Suppressor macrophage (primary cell): ENCODE measurements at regions not wholly inside any gene's neighbourhood (a gene's known extent, or its start where the extent isn't known, plus 50 kb on each side); places are given as distances from the start of the nearest gene placed in this dataset.
"Not testable (repeated sequence)": the region's sequence is repeated elsewhere in the genome, so short reads cannot be mapped to it uniquely, and the experiment has no call there.

Source experiments
- DNase-seq, 4 experiments: peaks; one replicate each; pipeline ENCODE4 v3.0.0-alpha.2; 2020 to 2022

DNA sequence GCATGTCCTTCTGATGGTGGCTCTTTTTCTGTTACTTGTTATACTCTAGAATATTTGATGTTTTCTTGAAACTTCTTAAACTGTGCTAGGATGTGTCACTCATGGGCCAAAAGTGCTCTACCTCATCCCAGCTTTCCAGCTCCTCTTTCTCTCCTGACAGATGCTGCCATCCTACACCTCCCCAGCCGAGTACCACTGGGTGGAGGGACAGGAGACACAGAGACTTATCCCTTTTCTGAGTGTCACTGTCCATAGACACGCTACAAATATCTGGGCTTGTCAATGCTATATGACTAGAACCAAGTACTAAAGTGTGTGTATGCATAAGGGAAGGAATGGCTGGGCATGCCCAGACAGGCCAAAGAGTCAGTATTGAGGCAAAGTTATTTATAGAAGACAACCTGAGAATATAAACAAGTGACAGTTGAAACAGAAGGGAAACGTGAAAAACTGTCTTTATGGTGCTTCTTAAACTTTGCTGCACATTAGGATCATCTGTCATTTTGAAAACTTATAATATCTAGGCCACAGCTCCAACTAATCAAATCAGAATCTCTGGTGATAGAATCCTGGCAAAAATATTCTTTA, 188.0 kb downstream of the CARTPT start:
- no peak for DNase-seq

DNA sequence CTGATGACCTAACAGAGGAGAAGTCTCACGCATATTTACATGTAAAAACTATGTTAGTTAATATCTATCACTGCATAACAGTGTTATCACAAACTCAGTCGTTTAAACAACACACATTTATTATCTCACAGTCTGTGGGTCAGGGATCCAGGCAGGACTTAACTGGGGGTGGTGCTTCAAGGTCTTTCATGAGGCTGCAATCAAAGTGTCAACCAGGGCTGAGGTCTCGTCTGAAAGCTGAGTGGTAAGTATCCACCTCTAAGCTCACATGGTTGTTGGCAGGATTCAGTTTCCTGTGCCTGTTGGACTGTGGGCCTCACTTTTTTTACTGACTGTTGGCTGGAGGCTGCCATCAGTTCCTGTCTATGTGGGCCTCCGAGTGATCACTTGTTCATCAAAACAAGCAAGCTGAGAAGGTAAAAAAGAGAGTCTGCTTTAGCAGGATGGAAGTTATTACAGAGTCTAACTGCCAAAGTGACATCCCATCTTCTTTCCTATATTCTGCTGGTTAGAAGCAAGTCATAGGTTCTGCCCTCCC, 188.6 kb downstream of the CARTPT start:
- DNase-seq: no peak

DNA sequence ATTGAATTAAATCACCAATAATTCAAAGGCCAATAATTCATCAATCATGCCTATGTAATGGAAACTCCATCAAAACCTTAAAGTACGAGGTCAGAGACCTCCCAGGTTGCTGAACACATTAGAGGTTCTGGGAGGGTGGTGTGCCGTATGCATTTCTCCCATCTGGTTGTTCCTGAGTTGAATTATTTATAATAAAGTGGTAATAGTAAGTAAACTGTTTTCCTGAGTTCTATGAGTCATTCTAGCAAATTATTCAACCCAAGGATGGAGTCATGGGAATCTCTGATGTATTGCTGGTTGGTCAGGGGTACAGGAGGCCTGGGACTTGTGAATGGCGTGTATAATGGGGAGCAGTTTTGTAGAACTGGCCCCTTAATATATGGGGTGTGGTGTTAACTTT, 191.7 kb downstream of the CARTPT start:
- no peak for DNase-seq

DNA sequence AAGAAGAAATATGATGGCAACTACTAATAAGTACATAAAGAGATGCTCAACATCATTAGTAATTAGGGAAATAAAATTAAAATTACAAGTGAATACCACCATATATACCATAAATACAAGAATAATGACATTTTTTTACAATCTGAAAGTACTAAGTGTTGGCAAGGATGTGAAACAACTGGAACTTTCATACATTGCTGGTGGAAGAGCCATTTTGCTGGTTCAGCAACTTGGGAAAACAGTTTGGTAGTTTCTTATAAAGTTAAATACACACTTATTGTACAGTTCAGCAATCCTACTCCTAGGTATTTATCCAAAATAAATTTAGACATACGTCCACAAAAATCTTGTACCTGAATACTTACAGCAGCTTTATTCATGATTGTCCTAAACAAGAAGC, 192.9 kb downstream of the CARTPT start:
- no peak for DNase-seq

DNA sequence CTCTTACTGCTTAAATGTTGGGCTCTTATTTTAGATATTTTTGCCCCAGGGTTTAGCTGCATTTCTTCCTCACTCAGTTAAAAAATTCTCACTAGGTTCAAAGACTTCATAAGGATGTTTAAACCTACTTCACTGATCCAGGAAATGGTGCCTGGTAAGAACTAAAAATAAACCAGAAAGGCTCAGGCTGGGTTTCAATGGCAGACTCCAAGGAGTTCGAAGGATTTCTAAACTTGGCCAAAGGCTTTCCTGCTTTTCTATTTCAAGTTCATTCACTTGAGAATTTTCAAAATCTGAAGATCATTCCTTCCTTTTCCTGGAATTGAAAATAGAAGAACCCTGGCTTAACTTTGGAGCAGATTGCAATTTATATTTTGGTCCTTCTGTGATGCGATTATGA, 193.0 kb upstream of the MAP1B start:
- DNase-seq: no peak

DNA sequence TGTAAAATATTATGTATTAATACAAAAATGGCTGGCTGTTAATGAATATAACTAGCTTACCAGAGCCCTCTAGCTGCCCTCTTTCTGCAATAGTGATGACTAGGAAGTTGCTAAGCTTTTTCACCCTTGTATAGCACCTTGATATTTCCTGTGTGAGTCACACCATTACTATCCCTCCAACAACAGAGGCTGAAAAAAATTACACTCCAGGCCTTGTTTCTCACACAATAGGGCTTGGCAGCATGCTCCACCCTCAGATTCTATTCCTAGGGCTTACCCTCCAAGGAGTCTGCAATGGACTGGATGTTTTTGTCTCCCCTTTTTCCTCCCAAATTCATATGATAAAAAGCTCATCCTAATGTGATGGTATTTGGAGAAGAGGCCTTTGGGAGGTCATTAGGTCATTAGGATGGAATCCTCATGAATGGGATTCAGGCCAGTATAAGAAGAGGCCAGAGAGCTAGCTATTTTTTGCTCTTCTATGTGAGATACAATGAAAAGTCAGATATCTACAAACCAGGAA, 184.6 kb upstream of the MAP1B start:
- no peak for DNase-seq

DNA sequence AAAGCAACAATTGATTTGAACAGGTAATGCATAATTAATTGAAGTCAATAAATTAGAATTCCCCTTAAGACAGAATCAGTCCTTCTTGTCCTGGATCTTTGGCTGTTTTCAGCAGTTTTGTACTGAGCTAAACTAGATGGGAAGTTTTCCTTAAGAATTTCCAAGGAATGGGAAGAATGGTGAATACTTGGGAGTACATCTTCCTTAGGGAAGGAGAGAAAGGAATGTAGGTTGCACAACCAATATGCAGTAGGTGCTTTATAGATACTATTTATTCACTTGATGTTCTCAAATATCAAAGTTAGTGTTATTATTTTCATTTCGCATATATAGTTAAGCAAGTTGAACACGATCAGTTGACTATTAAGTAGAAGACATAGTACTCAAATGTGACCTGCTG, 183.5 kb upstream of the MAP1B start:
- DNase-seq: no peak

DNA sequence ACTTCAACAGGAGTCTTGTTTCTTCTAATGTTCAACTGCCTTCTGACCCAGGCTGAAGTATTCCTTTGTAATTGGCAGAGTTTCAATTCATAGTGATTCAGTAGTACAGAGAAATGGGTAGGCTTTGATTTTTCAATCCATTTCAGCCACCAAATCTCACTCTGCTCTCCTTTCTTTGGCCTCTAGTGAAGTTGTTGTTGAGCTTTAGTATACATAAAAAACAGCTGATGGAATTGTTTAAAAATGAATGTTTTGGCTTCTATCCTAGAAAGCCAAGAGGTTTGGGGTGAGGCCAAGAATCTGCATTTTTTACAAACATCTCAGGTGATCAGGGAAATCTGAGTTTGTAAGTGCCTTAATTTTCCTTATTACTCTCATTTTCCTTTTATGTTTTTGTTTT, 182.9 kb upstream of the MAP1B start:
- DNase-seq: no peak

DNA sequence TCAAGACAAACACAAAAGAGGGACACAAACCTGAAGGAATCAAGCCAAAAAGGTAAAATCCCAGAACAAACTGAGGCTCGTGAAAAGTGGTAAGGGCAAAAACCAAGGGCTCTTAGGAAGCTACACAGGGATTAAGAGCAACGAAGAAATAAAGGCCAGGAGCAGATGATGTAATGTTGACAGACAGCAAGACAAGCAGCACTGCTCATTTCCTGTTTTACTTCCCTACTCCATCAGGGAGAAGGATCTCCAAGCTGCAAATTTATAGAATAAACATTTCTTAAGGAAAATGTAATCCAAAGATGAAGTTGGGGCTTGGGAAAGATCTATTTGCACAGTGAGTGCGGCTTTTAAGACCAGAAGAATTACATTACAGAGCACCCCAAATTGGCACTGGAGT, 182.3 kb upstream of the MAP1B start:
- DNase-seq: peak in 1 of 4 experiments; percentile 5

DNA sequence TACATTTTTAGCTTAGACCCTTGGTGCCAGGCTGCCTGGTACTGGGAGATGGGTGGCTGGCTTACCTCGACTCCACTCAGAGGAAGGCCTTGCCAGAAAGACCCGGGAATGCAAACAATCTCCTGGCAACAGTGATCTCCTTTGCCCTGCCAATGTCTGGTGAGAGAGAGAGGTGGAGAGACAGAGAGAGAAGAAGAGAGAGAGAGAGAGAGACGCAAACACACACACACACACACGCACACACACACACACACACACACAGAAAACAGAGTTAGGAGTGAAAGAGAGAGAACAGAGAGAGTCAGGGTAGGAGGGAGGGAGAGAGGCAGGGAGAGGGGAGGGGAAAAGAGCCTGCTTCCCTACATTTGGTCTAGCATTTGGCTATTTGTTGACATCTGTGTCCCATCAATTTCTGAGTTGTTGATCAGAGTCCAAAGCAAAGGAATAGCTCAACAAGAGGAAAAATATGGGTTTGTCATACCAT, 181.6 kb upstream of the MAP1B start:
- no peak for DNase-seq

DNA sequence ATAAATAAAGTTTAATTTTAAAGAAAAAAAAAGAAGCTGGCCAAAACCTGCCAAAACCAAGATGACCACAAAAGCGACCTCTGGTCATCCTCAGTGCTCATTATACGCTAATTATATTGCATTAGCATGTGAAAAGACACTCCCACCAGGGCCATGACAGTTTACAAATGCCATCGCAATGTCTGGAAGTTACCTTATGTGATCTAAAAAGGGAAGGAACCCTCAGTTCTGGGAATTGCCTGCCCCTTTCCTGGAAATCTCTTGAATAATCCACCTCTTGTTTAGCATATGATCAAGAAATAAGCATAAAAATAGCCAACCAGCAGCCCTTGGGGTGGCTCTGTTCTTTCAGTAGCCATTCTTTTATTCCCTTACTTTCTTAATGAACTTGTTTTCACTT, 178.3 kb upstream of the MAP1B start:
- DNase-seq: no peak

DNA sequence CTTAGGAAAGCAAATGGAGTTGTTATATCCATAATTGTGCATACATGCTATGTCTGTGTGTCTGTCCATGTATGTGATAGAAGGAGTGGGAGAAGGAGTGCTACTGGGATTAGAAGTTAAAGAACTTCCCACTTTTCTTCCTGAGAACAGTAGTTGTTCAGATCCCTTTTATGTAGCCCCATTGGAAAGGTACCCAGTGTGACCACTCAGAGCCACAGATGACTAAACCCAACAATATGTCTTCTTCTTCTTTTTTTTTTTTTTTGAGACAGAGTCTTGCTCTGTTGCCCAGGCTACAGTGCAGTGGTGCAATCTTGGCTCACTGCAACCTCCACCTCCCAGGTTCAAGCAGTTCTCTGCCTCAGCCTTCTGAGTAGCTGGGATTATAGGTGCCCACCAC, 176.7 kb upstream of the MAP1B start:
- DNase-seq: not testable (repeated sequence)

DNA sequence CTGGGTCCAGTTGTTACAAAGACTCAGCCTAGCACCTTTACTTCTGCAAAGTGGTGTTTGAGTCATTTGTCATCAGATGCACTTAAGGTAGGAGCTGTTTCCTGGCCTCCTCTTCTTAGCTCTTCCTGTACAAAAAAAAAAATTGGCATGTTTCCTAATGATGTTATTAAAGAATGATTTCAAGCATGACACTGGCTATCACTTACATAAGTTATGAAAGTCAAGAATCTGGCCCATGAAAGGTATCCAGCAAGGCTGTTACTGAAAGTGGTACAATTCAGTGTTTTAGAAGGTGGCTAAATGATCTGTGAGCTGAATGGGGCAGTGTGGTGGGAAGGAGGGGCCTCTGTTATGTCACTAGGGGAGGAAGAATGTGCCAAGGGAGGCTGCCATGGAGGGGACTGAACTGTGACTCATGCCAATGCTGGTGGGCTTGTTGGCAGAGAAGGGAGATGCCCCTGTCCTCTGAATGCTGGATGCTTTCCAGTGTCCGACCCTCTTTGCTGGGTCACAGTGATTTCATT, 175.1 kb upstream of the MAP1B start:
- no peak for DNase-seq

DNA sequence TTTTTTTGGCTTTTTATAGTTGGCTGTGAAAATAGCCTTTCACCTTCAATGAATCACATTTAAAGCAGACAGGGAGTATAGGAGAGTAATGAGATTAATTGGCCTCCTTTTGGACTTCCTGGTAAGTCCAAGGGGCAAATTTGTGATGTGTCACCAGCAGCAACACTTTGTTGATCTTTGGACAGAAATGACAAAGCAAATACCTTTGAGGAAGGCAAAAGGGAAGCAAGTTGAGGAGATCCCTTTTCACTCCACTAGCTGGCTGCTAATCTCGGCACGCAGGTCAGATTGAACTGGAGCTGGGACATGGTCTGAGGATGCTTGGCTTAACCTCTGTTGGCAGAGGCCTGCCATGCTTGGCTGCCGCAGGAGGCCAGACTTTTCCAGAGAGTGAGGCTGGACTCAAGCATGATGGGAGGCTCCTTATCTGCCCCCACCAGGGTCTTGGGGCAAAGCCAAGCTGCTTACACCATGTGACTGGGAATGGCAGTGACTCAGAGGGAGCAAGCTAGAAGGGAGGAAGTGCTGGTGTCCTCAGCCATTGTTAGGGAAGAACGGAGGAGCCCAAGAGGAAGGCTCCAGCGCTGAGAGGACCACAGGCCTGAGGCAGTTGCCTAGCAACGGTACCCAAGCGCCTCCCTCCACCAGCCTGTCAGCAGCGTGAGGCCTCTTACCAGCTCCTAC, 174.5 kb upstream of the MAP1B start:
- DNase-seq: no peak

DNA sequence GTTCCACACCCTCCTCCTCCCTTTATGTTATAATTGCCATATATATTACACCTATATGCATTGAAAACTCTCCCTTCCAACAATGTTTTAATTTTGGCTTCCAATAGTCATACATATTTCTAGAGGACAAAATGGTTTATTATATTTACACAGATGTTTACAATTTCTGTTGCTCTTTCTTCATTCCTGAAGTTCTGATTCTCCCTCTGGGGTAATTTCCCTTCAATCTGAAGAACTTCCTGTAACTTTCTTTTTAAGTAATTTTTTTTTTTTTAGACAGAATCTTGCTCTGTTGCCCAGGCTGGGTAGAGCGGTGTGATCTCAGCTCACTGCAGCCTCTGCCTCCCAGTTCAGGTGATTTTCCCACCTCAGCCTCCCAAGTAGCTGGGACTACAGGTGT, 173.0 kb upstream of the MAP1B start:
- no peak for DNase-seq

DNA sequence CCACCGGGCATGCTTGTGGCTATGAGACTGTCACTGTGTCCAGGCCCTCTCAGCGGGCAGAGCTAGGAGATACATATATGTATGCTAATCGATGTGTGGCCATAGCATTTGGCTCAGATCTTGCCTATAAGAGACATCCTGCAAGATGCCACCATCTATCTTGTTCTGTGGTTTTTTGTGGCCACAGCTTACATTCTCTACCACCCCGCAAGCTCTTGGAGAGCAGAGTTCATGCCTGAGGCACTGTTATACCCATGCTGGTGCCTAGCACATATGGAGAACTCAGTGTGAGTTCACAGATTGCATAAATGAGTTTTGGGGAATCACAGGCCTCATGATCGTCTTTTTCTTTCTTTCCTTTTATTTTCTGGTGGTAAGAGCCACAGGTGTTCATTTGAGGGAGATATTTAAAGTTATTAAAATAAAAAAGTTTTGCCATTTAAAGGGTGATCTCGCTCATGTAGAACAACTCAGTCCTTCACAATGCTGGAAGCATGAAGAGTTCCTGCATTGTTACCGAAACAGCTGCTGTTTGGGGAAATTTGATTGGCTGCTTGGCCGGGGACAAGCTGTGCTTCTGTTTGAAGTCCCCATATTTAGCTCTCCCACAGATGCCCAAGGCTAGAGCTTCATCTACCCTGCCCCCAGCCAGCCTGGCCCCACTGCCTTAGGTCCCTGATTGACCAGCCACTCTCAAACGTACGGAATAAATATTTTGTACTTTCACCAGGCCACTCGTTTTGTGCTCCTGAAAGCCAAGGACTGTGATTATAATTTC, 169.2 kb upstream of the MAP1B start:
- DNase-seq: no peak

DNA sequence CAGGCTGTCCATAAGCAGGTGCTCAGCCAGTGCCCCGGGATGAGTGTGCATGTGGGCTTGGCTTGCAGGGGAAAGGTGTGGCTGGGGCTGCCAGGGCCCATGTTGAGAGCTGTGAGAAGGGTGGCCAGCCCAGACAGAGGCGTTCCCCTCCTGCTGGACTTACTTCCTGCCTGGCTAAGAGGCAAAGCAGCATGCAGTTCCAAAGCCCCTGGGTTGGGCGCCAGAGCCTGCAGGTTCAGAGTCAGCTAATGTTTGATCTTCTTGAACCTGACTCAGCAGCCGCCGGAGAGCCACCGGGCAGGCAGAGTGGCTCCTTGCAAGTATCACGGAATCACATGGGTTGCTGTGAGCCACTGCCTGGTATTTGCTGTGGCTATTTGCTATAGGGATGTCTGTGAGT, 168.4 kb upstream of the MAP1B start:
- no peak for DNase-seq

DNA sequence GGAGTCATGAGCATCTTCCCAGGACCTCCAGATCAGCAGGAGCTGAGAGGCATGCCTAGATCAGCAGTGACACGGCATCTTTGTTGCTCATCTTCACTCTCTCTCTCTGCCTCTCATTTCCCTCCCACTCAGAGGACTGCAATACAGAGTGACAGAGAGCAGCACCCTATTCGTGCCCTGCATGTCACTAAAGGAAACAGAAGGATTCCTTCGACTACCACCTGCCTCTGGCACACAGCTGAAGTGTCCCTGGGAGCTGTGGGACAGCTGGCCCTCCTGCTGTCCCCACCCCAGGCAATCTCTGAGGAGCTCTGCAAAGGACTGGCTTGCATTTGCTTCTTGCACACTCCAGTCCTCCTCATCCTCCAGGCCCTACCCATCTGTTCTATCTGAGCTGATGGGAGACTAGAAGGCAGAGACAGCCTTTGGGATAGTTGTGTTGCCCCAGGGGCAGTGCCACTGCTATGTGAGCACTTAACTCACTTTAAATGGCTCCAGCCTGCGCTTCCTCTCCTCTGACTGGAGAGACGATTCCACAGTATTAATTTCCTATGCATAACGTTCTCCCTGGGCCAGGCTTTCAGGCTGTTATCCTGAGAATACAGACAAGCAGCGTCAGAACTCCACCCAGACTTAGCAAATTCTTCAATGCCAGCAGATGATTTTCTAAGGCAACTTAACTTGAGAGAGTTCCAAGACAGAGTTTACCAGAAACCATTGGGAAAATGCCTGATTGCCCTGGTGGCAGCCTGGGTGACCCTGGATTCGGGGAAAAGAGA, 167.6 kb upstream of the MAP1B start:
- no peak for DNase-seq

DNA sequence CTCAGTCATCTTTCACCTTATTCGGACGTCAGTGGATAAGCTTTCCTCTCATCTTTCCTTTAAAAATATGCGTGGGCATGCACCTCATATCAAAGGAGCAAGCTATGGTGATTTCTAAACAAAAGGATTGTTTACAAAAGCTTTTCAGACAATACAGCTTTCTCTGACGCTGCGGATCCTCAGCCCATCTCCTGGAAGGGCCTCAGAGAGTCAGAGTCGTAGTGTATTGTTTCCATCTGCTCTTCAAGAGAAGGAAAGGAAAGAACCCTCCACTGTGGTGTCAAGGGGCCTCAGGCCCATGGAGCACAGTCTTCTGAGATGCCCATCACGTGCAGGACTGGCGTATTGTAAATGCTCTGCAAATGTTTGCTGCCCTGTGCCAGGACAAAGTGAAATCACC, 163.4 kb upstream of the MAP1B start:
- no peak for DNase-seq

DNA sequence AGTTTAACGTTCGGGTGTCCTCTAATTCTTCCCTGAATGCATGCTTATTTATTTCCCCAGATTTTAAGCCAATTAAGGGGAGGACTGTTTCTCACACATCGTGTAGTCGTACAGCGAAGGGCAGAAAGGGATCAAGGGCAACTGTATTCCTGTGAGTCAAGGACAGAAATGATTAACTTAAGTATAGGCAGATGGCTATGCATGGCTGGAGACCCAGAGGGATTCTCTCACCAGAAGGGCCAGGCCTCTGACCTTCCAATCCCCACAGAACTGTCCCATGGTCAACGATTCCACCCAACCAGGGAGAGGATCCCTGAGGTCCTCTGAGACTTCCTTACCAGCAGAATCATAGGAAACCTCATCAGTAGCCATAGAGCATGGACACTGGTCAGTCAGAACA, 161.8 kb upstream of the MAP1B start:
- DNase-seq: no peak

DNA sequence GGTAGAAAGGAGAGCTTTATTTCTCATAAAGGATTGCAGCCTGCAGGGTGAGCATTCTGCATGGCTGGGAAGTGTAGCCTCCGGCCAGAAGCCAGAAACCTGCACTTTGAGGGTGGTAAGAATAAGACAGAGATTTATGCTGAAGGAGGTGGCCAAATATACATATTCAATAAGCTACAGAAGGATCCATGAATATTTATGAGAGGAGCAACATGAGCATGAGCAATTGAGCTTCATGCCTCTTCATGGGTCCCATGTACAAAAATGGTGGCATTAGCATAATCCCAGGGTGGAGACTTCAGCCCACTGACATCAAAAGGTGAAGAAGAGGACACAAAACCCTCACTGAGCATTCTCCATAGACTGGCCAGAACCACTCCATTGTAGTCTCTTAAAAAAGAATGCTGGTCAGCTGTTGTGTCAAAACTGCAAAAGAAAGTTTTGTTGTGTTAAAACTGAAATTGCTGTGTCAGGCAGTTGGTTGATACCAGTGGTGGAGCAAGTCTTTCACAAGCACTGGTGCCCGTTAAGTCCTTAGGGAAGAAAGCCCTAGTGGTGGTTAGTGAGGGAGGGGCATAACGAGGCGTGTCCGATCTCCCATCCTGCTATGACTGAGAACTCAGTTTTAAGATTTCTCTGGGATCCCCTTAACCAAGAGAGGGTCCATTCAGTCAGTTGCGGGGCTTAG, 160.8 kb upstream of the MAP1B start:
- no peak for DNase-seq

DNA sequence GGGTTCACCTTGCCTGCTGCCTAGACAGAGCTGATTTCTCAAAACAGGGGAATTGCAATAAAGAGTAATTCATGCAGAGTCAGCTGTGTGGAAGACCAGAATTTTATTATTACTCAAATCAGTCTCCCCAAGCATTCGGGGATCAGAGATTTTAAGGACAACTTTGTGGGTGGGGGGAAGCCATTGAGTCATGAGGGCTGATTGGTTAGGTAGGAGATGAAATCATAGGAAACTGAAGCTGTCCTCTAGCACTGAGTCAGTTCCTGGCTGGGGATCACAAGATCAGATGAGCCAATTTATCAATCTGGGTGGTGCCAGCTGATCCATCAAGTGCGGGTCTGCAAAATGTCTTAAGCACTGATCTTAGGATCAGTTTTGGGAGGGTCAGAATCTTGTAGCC, 159.1 kb upstream of the MAP1B start:
- DNase-seq: no peak
